IPS-18a (cell line): ENCODE measurements at regions not wholly inside any gene's neighbourhood (a gene's known extent, or its start where the extent isn't known, plus 50 kb on each side); places are given as distances from the start of the nearest gene placed in this dataset.

Experiments
- H3K27ac ChIP-seq: one replicate; pipeline ENCODE4 v1.5.1; 2013; ENCODE audit warnings: low read length
- H3K27me3 ChIP-seq: one replicate; pipeline ENCODE4 v1.6.1; 2013; ENCODE audit warnings: mild to moderate bottlenecking, low read length; ENCODE audit not compliant: control insufficient read depth, insufficient read depth
- H3K36me3 ChIP-seq: one replicate; pipeline ENCODE4 v1.6.1; 2013; ENCODE audit warnings: low read depth, low read length; ENCODE audit not compliant: control insufficient read depth
- H3K4me1 ChIP-seq: one replicate; pipeline ENCODE4 v1.6.1; 2013; ENCODE audit warnings: low read depth, low read length; ENCODE audit not compliant: control insufficient read depth
- H3K4me3 ChIP-seq: one replicate; pipeline ENCODE4 v1.5.1; 2013; ENCODE audit warnings: low read length
- H3K9ac ChIP-seq: one replicate; pipeline ENCODE4 v1.6.1; 2013; ENCODE audit warnings: mild to moderate bottlenecking, low read length, moderate library complexity
- H3K9me3 ChIP-seq: one replicate; pipeline ENCODE4 v1.6.1; 2013; ENCODE audit warnings: low read depth, low read length; ENCODE audit not compliant: control insufficient read depth

DNA sequence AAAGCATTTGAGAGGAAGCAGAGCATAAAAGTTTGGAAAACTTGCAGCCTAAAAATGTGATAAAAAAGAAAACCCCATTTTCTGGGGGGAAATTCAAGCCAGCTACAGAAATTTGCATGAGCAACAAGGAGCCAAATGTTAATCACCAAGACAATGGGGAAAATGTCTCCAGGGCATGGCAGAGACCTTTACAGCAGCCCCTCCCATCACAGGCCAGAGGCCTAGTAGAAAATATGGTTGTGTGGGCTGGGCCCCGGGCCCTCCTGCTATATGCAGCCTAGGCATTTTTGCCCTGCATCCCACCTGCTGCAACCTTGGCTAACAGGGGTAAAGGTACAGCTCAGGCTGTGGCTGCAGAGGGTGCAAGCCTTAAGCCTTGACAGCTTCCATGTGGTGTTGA, 299.6 kb upstream of the NCAM2 start:
- Histone ChIP-seq H3K27ac (no peak overlapping the region), H3K4me1 (peaks cover 3% of the 10 kb centered on the region), H3K9ac (no peak overlapping the region), H3K36me3 (no peaks in the 10 kb centered on the region), H3K4me3 (no peak overlapping the region), H3K9me3 (no peaks in the 10 kb centered on the region), H3K27me3 (no peaks in the 10 kb centered on the region)

DNA sequence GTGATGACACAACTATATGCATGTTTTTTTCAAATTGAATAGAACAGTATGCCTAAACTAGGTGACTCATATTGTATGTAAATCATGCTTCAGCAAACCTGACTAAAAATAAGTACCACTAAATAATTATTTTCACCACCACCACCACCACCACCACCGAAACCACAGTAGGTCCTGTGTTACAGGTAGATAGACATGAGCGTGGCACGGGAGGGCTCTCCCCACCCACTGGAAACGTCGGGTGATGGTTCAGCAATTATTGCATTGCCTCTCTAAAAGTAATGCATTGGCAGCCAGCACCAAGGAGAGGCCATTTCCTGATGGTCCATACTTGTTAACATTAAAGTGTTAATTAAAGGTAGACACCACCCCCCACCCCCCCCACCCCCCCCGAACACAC, 297.0 kb upstream of the NCAM2 start:
- Histone ChIP-seq H3K4me1 (peaks cover 3% of the 10 kb centered on the region), H3K9ac (no peak overlapping the region), H3K9me3 (no peaks in the 10 kb centered on the region), H3K36me3 (no peaks in the 10 kb centered on the region), H3K27me3 (no peaks in the 10 kb centered on the region), H3K4me3 (no peak overlapping the region), H3K27ac (no peak overlapping the region)

DNA sequence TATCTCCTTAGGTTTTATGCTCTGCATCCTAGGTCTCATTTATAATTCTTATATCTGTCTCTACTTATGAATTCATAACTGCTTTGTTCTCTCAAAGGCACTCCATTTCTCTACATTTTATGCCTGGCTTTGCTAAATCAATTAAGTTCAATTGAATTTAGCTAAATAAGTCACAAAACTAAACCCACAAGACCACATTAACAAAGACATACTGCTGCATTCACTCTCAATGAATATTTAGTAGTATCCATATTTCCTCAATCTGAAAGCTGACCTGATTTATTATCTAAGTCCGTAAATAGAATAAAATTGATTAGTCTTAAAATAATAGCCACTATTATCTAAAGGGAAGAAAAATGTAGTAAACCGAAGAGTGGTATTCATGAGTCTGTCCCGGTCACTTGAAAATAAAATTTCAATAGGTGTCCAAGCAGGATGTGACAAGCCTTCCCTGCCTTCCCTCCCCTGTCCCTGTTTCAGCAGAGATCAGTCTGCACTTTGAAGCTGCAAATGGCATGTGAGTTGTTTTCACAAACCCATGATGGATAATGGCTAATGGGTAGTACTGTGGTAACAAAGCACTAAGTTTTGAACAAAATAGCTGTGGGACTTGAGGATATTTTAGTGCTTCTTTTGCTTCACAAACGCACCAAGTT, 295.0 kb upstream of the NCAM2 start:
- Histone ChIP-seq H3K4me3 (no peak overlapping the region), H3K9ac (no peak overlapping the region), H3K27ac (no peak overlapping the region), H3K9me3 (no peaks in the 10 kb centered on the region), H3K27me3 (no peaks in the 10 kb centered on the region), H3K36me3 (no peaks in the 10 kb centered on the region), H3K4me1 (peaks cover 3% of the 10 kb centered on the region)

GRCh38 chr21:20720623-20721022, 277.6 kb upstream of the NCAM2 start:
- no peaks in the 10 kb centered on the region for H3K27me3 ChIP-seq
- no peak overlapping the region for H3K27ac ChIP-seq
- H3K4me1 ChIP-seq: no peaks in the 10 kb centered on the region
- no peaks in the 10 kb centered on the region for H3K9me3 ChIP-seq
- H3K9ac ChIP-seq: no peak overlapping the region
- H3K4me3 ChIP-seq: no peak overlapping the region
- H3K36me3 ChIP-seq: no peaks in the 10 kb centered on the region

DNA sequence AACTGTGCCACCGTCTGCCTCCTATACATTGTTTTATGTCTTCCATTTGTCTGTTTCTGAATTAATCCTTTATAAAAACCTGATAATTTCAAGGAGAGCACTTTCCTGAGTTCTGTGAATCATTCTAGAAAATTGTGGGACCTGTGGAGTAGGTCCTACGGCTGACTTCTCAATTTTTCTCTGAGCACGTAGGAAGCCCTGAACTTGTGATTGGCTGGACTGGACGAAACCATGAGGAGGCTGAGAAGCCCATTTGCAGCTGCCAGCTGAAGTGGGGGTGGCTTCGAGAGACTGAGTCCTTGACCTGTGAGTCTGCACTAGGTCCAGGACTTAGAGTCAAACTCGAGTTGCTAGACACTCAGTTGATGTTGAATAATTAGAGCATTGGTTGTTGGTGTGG, 277.1 kb upstream of the NCAM2 start:
- no peak overlapping the region for H3K9ac ChIP-seq
- no peaks in the 10 kb centered on the region for H3K27me3 ChIP-seq
- H3K4me3 ChIP-seq: no peak overlapping the region
- H3K9me3 ChIP-seq: no peaks in the 10 kb centered on the region
- no peaks in the 10 kb centered on the region for H3K4me1 ChIP-seq
- H3K27ac ChIP-seq: no peak overlapping the region
- H3K36me3 ChIP-seq: no peaks in the 10 kb centered on the region

GRCh38 chr21:20728691-20729090, 269.5 kb upstream of the NCAM2 start:
- Histone ChIP-seq H3K9me3 (no peaks in the 10 kb centered on the region), H3K4me1 (no peaks in the 10 kb centered on the region), H3K27me3 (no peaks in the 10 kb centered on the region), H3K27ac (no peak overlapping the region), H3K4me3 (no peak overlapping the region), H3K9ac (no peak overlapping the region), H3K36me3 (no peaks in the 10 kb centered on the region)

GRCh38 chr21:20729376-20729775, 268.8 kb upstream of the NCAM2 start:
- Histone ChIP-seq H3K27me3 (no peaks in the 10 kb centered on the region), H3K9me3 (no peaks in the 10 kb centered on the region), H3K4me3 (no peak overlapping the region), H3K36me3 (no peaks in the 10 kb centered on the region), H3K9ac (no peak overlapping the region), H3K4me1 (no peaks in the 10 kb centered on the region), H3K27ac (no peak overlapping the region)

DNA sequence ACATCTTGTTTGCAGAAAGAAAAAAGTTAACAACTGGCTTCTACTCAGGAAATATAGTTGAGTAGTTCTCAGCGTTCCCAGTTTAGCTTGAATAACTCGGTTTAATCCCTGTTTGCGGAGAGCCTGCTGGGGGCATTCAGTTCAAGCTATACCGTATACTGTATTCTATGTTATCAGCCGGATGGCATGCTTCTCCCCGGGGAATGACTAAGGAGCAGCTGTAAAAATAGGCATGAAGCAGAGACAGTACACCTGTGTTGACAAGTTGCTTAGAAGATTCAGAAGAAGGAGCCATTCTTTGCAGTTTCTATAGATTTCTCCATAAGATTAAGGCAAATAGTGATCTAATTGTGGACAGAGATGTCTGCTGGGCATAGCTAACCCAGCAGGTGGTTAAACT, 267.8 kb upstream of the NCAM2 start:
- Histone ChIP-seq H3K9ac (no peak overlapping the region), H3K36me3 (no peaks in the 10 kb centered on the region), H3K27me3 (no peaks in the 10 kb centered on the region), H3K4me3 (no peak overlapping the region), H3K9me3 (no peaks in the 10 kb centered on the region), H3K27ac (no peak overlapping the region), H3K4me1 (no peaks in the 10 kb centered on the region)

DNA sequence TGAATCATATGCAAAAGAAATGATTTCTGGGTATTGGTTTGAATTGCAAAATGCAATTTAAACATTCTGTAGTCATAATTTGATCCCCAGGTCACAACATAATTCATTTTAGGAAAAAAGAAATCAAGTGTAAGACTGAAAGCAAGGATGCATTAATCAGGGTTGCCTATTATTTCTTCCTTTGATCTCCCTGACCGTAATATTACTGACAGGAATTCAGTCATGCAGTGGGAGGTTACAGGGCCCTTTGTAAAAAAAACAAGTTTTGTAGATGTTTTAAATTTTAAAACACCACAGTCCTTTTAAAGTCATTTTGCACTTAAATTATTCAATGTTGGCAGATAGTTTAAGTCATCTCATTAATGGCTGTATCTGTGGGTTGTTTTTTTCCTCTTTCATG, 263.0 kb upstream of the NCAM2 start:
- no peak overlapping the region for H3K9ac ChIP-seq
- no peaks in the 10 kb centered on the region for H3K27me3 ChIP-seq
- no peaks in the 10 kb centered on the region for H3K36me3 ChIP-seq
- no peak overlapping the region for H3K4me3 ChIP-seq
- H3K27ac ChIP-seq: no peak overlapping the region
- H3K4me1 ChIP-seq: no peaks in the 10 kb centered on the region
- H3K9me3 ChIP-seq: no peaks in the 10 kb centered on the region

- H3K36me3 ChIP-seq: no peaks in the 10 kb centered on the region
- no peak overlapping the region for H3K4me3 ChIP-seq
- no peak overlapping the region for H3K27ac ChIP-seq
- no peak overlapping the region for H3K9ac ChIP-seq
- H3K9me3 ChIP-seq: no peaks in the 10 kb centered on the region
- H3K27me3 ChIP-seq: no peaks in the 10 kb centered on the region
- no peaks in the 10 kb centered on the region for H3K4me1 ChIP-seq
Observed at GRCh38 chr21:20737227-20737913, 260.8 kb upstream of the NCAM2 start.

DNA sequence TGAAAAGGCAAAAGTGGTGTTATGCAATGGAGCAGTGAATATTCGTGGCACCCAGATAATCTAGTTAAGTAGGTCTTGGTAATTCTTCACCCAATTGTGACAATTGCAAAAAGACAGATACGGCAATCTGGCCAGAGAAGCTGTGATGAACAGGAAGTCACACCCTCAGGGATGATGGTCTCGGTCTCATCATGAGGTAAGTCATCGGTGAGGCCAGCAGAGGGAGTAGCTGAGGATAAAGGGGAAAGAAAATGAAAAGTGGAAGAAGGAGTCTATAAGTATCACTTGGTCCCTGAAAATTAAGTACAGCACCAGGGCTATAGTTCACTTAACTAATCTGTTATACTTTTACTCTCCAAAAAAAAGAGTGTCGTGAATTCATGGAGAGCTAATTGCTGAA, 258.8 kb upstream of the NCAM2 start:
- H3K27ac ChIP-seq: no peak overlapping the region
- H3K9me3 ChIP-seq: no peaks in the 10 kb centered on the region
- H3K4me1 ChIP-seq: no peaks in the 10 kb centered on the region
- H3K4me3 ChIP-seq: no peak overlapping the region
- no peaks in the 10 kb centered on the region for H3K36me3 ChIP-seq
- H3K9ac ChIP-seq: no peak overlapping the region
- H3K27me3 ChIP-seq: no peaks in the 10 kb centered on the region

GRCh38 chr21:20741445-20741844, 256.8 kb upstream of the NCAM2 start:
- no peaks in the 10 kb centered on the region for H3K4me1 ChIP-seq
- H3K36me3 ChIP-seq: no peaks in the 10 kb centered on the region
- no peak overlapping the region for H3K27ac ChIP-seq
- H3K4me3 ChIP-seq: no peak overlapping the region
- H3K27me3 ChIP-seq: no peaks in the 10 kb centered on the region
- no peak overlapping the region for H3K9ac ChIP-seq
- H3K9me3 ChIP-seq: no peaks in the 10 kb centered on the region
